HG02938 (cell line): ENCODE measurements at regions not wholly inside any gene's neighbourhood (a gene's known extent, or its start where the extent isn't known, plus 50 kb on each side); places are given as distances from the start of the nearest gene placed in this dataset.

Experiments
- ATAC-seq: cut with Tn5 transposase; IDR thresholded peaks from one replicate; pipeline ENCODE4 v1.9.1; 2021; ENCODE audit warnings: mild to moderate bottlenecking, moderate library complexity; ENCODE audit not compliant: unreplicated experiment

DNA sequence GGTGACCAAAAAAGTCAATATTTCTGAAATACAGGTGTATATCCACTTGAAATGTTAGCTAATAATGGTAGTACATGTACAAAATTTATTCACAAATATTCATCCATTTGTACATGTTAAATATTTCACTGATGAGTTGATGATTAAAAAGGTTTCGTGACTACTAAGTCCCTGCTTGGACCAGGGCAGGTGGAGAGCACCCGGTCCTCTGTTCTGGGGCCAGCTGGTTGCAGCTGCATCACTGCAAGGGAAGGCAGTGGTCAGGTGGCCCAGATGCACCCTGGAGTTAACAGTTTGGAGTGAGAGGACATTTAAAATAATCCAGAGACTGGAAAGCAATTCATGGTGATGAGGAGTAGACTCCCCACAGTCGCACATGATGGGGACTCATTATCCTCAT, 141.2 kb downstream of the ZBTB18 start:
- no peak for ATAC-seq

DNA sequence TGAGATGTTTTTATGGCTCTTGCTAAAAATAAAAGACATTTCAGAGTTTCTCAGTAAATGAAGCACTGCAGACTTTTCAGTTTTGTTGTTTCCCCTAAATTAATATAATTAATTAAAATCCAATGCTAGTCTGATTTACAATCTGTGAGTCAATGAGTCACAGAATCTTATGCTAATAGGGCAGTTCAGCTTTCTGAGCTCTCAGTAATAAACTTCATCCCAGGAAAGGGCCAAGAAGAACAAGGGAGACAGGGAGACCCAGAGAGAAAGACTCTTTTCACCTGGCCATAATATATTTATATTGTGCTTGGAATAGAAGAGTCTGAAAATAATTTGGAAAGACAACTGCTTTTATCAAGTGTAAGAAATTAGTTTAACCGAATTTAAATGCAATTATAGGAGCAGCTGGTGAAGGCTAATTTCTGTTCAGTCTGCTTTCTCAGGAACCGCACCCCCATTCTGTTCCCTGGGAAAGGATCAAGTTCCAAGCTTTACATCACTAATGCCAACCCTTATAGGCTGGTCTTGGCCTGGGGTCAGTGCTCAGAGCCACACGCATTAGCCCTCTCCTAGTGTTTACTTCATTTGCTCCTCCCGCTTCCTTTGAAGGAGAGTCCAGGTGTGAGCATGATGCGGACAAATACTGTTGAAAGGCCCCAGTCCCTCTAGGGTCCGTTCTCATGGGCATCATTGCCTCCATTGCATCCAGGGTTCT, 145.6 kb downstream of the ZBTB18 start:
- ATAC-seq = no peak

GRCh38 chr1:244197851-244198375, 146.8 kb downstream of the ZBTB18 start:
- ATAC-seq = no peak

DNA sequence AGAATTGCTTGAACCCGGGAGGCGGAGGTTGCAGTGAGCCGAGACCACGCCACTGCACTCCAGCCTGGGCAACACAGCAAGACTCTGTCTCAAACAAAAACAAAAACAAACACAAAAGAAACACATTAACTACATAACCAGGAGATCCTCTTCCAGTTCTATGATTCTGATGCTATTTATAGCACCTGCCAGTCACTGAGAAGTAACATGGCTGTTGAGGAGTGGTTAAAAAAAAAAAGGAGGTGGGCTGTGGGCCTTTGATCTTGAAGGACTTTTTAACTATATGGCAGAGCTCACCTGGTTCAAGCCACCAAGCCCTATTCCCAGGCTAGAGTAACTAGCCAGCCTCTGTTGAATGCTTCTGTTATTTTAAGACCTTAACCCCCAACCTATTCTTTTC, 148.8 kb downstream of the ZBTB18 start:
- no peak for ATAC-seq

GRCh38 chr1:244200596-244200995, 149.5 kb downstream of the ZBTB18 start:
- ATAC-seq = no peak

DNA sequence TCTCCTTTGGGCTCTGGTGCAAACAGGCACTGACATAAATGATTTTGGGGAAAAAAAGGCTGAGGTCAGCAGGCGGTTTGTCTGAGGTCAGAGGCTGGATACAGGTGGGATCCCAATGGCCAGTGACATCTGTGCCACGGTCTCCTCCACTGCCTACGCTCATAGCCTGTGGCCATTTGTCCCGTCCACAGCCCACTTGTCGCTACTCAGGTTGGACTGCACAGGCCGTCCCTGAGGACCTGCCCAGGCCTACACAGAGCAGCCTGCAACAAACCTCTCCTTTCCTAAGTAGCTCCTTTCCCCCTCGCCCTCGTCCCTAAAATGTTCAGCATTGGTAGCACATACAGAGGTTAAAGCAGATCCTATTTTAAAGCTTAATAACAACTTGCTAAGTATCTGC, 150.7 kb downstream of the ZBTB18 start:
- no peak for ATAC-seq

GRCh38 chr1:244204004-244204403, 152.9 kb downstream of the ZBTB18 start:
- no peak for ATAC-seq

- ATAC-seq = no peak
Observed at GRCh38 chr1:244205171-244205570, 154.1 kb downstream of the ZBTB18 start.

GRCh38 chr1:244205906-244206305, 154.8 kb downstream of the ZBTB18 start:
- ATAC-seq = no peak

GRCh38 chr1:244207042-244207934, 156.2 kb downstream of the ZBTB18 start:
- ATAC-seq = no peak

DNA sequence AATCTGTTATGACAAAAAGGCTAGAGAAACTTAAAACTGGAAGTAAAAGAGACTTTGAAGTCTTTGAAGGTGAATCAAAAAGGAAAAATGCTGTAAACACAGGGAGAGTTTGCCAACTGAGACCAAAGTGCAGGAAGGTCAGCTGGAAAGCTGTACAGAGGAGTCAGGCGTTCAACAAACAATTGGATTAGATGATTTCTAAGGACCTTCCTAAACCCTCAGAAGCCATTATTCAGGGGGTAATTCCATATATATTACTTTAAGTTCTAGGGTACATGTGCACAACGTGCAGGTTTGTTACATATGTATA, 156.8 kb downstream of the ZBTB18 start:
- no peak for ATAC-seq

DNA sequence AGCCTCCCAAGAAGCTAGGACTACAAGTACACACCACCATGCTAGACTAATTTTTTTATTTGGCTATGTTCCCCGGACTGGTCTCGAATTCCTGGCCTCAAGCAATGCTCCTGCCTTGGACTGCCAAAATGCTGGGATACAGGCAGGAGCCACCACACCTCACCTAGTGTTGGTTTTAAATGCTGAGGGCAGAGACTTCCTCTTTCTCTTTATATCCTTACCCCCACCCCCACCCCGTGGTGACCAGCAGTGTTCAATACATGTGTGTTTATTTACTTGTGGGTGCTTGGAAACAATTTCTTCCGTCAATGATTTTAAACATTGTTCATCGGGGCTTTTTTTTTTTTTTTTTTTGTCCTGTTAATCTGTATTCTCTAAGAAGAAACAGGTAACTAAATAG, 158.9 kb downstream of the ZBTB18 start:
- ATAC-seq = no peak

GRCh38 chr1:244210884-244211558, 159.9 kb downstream of the ZBTB18 start:
- no peak for ATAC-seq

- no peak for ATAC-seq
Observed at GRCh38 chr1:244211559-244211944, 160.5 kb downstream of the ZBTB18 start.

- no peak for ATAC-seq
Observed at GRCh38 chr1:244212219-244212618, 161.1 kb downstream of the ZBTB18 start.

DNA sequence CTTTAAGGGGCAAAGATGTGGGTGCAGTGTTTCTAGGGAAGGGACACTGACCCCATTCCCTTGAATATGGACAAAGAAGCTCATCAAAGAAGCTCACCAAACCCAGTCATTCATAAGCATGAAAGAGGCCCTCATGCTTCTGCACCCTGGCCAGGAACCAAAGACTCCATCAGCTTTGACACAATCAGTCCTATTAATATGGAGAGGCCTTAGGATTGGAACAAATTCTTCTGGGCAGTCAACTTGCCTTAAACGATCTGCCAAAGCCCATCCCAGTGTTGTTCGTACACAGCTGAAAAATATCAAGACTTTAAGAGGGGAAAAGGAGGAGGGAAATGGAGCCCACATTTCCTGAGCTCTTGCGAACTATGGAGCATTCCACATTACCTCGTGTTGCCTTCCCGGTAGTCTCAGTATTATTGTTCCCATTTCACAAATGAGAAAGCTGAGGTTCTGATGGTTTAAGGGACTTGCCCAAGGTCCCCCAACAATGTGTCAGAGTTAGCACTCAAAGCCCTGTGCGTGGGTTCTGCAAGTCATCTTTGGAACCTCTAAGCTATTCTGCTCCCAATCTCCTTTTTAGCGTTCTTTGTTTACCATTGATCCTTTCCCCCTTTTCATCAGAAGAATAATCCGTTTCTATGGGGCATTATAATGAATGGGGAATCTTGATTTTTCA, 161.9 kb downstream of the ZBTB18 start:
- no peak for ATAC-seq

GRCh38 chr1:244214009-244214967, 163.2 kb downstream of the ZBTB18 start:
- no peak for ATAC-seq

DNA sequence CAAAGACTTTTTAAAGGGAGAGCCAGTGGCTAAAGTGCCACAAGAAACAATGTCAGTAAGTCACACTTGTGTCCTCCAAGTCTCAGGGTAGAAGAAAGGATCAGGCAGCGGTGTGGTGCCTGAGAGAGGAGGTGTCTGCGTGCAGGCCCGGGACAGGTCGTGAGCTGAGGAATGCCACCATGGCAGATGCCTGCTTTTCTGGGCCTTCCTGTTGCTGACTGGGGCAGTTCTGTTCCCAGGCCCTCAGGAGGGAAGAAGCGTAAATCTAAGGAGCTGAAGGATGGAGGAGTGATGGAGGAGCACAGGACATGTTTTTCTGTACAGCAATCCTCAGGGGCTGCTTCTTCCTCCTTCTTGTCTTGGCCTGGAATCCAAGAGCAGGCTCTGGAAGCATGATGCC, 165.8 kb downstream of the ZBTB18 start:
- no peak for ATAC-seq

DNA sequence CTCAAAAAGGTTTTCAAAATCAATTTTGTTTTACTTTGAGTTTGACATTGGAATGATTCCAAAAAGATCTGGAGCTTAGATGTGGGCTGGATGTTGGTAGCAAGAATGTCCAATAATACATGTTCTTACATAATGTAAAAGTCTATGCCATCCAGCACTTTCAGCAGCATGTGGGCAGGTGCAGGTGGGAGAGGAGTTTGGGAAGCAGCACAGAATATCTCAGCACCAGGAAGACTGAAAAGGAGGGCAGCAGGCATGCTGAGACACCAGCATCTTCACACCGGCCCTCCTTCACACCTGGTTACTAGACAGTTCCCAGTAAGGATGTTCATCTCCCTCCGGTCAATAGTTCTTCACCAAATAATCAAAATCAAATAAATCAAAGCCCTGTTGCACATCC, 166.6 kb downstream of the ZBTB18 start:
- no peak for ATAC-seq

DNA sequence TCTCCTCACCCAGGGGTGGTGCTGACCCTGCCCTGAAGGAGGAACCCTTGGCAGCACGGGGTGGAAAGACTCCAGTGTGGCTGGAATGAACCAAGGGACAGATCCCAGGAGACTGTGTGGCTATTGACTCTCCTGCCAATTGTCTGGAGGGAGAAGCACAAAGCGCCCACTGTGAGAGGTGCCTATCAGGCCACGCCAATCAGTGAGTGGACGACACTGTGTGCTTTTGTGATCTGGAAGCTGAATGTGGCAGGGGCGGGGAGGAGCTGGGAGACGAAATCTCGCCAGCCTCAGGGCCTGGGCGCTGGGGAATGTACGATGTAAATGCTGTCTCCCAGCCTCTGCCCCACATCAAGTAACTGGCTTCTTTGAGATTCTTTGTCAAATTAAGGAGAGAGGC, 167.1 kb downstream of the ZBTB18 start:
- no peak for ATAC-seq
